GM19328 (cell line): ENCODE measurements at regions not wholly inside any gene's neighbourhood (a gene's known extent, or its start where the extent isn't known, plus 50 kb on each side); places are given as distances from the start of the nearest gene placed in this dataset.

Experiments
- ATAC-seq: cut with Tn5 transposase; IDR thresholded peaks from one replicate; pipeline ENCODE4 v1.9.1; 2021; ENCODE audit warnings: mild to moderate bottlenecking, moderate library complexity; ENCODE audit not compliant: unreplicated experiment

DNA sequence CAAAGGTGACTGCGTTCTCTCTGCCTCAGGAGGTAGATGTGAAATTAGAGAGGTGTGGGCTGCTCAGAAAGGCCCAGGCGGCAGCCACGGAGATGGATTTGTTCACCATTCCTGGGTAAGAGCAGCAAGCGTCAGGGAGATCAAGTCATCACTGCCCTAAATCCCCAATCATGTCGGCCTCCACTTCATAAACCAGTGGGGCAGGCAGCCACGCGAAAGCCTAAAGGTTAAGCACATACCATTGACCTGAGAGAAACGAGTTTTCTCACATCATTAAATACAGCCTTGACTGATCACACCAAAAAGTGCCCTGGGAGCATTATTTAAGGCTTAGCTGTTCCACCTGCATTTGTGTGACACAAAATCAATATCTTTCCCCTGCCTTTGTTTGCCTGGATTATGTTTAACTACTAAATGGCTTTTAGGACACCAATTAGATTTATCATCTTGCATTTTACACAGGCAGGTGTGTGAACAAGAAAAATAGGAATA is 50.7 kb upstream of the FOXB1 start:
- ATAC-seq: no peak

DNA sequence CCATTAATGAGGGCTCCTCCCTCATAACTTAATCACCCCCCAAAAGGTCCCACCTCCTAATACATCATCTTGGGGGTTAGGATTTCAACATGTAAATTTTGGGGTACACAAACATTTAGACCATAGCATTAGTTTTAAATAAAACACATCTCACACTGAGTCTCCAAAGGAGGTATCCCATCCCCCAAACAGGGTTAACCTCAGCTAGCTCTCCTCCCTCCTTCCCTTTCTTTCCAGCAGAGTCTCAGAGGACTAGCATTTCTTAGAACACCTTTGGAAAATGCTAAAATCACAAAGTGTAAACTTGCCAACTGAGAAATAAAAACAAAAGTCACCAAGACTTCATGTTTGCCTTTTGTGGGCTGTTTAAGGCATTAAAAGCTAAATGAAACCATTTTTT is 51.2 kb upstream of the FOXB1 start:
- ATAC-seq: no peak

- no peak for ATAC-seq
Measured at GRCh38 chr15:59950603-59951388, 53.3 kb upstream of the FOXB1 start.

GRCh38 chr15:59948924-59949613 is 55.0 kb upstream of the FOXB1 start:
- ATAC-seq: no peak

- no peak for ATAC-seq
Measured at GRCh38 chr15:59946084-59946483, 58.0 kb upstream of the FOXB1 start.

- no peak for ATAC-seq
Measured at GRCh38 chr15:59945036-59945435, 59.1 kb upstream of the FOXB1 start.

DNA sequence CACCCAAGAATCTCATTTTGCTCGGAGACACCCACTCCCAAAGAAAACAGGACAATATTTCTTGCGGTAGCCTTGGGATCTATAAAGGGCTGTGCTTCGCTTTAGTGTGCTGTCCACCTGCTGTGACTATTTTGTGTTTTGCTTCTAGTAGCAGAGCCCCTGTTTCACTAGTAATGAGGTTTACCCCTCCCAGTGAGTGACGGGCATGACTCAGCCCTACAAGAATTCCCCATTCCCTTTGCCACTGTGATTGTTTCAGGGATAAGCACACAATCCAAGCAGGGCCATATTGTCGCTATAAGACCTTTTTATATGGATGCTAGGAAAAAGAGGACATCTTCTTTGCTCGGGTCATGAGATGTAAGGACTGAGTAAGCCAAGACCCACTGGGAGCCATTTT is 62.5 kb upstream of the FOXB1 start:
- no peak for ATAC-seq

GRCh38 chr15:59940928-59941327 is 63.2 kb upstream of the FOXB1 start:
- no peak for ATAC-seq

DNA sequence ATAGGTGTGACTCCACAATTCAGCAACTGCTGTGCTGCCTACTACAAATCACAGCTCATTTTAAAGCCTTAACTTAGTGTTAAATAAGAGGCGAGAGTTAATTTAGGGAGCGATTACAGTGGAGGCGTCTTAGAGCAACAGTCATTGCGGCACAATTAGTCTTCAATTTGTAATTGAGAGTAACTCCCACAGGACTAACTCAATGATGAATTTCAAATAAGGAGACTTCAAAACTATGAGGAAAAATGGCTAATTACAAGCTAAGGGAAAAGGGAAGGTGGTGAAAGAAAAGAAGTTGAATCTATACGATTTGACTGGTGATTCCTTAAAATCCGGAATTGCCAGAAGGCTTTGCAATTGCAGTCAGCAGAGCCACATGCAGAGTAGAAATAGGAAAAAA is 63.7 kb upstream of the FOXB1 start:
- no peak for ATAC-seq

GRCh38 chr15:59936741-59937140 is 67.4 kb upstream of the FOXB1 start:
- no peak for ATAC-seq

GRCh38 chr15:59933607-59934006 is 70.5 kb upstream of the FOXB1 start:
- ATAC-seq: no peak

DNA sequence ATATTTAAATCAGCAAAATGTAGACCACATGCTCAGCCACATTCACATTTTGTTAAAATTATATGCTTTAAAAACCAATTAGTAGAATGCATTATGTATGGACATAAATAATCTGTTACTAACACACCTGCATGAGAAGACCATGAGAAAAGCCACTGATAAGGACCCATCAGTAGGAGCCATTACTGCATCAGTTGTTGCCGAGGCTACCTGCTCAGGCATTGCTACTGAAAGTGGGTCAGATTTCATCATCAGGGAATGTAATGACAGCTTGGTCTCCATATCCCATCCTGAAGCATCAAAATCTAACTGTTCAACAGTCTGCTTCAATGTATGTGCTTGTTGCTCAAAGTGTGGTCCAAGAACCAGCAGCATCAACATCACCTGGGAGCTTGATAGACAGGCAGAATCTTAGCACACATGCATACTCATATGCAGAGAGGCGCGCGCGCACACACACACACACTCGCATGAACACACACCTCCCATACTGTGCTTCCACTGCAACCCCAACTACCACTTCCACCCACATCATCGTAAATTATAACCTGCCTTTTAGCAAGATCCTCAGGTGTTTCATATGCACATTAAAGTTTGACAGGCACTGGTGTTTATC is 72.4 kb upstream of the FOXB1 start:
- ATAC-seq: no peak

- ATAC-seq: no peak
Measured at GRCh38 chr15:59924812-59925522, 79.1 kb upstream of the FOXB1 start.

DNA sequence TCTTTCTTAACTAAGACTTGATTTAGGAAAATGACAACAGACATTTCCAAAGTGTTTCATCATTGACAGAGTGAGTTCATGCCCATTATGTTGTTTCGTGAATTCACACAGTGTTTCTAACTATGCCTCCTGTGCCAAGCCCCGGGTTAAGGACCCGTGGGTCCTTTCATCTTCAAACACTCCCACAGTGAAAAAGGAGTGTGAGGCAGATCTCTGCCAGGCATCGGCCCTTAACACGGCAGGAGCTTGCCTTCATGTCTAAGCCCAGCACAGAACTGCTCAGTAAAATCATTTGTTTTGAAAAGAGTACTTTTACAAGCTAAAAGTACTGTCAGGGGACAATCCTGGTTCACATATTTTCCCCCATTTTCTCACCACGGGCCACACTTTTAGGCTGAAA is 80.0 kb upstream of the FOXB1 start:
- no peak for ATAC-seq

- no peak for ATAC-seq
Measured at GRCh38 chr15:59923508-59923907, 80.6 kb upstream of the FOXB1 start.

DNA sequence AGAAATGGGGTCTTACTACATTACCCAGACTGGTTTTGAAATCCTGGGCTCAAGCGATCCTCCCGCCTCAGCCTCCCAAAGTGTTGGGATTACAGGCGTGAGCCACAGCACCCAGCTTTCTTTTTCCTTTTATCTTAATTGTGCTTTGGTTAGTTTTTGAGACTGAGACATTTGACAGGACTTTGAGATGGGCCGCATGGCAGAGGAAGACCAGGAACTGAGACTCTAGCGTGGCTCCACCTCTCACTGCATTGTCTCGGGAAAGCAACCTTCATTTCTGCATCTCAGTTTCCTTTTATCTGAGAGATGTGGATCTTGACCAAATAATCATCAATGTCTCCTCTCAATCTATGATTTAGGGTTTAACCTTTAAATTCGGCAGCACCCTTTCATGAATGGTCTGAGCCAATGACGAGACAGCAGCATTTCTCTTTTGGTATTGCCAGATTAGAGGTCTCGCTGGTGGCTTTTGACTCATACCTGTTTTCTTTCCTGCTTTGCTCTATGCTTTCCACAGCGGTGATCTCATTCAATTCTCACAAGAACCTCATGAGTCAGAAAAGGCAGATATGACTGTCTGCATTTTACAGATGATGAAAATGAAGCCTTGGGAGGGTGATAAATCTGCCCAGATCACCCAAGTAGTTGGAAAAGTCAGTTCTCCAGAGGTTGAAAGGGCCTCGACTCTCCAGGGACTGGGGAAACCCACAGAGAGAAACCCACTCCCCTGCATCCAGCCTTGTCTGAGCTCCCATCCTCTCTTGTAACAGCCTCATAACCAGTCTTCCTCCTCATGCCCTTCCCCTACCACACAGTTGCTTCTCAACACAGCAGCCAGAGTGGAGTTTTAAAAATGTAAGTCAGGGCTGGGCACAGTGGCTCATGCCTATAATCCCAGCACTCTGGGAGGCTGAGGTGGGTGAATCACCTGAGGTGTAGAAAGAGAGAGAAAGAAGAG is 84.8 kb upstream of the FOXB1 start:
- ATAC-seq: peak; percentile 62

GRCh38 chr15:59917504-59918157 is 86.5 kb upstream of the FOXB1 start:
- peak; percentile 78 for ATAC-seq

DNA sequence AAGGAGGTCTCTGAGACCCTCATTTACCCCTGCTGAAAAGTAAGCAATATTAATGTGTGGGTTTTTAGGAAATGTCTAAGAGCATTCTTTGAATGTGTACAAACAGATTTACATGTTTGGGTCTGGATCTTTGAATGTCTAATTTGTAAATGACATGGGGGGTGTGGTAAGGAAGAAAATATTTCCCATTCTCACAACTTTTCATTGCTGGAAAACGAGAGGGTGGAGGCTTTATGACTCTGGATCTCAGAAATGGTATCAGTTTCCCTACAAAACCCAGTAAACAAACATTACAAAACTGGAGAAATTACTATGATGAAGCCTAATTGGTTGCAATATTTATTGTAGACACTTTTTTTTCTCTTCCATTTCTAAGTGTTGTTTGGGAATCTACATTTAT is 98.1 kb upstream of the FOXB1 start:
- no peak for ATAC-seq

DNA sequence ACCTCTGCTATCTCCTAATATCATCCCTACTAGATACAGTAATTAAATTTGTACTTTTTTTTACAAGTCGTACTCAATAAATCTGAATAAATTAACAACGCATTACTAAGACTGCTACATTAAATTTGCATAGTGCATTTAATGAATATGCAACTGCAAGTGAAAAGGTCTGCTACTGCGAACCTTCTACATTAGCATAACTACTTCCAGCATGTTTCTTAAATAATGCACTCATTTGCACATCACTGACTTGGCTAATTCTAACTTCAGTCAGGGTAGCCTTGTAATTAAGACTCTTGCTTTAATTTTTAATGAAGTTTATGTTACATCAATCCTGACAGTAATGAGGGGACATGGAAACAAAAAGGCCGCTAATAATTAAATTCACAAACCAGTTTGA is 98.9 kb upstream of the FOXB1 start:
- ATAC-seq: no peak
